ENCODE measurements at regions not wholly inside any gene's neighbourhood (a gene's known extent, or its start where the extent isn't known, plus 50 kb on each side); places are given as distances from the start of the nearest gene placed in this dataset.
"Not testable (repeated sequence)": the region's sequence is repeated elsewhere in the genome, so short reads cannot be mapped to it uniquely, and the experiment has no call there.

GRCh38 chr6:139882977-139883728, 508.7 kb upstream of the CITED2 start:
- in situ Hi-C loops (cut with HindIII; ENCODE audit: low sequenced_read_pairs), result no loop called here
- no peak overlapping the region for H3K4me3 ChIP-seq (ENCODE audit: low read depth, low read length)
- TF ChIP-seq CTCF (IDR thresholded peaks at IDR 0.05; ENCODE audit: low read depth, low read length, missing control alignments), result no peak
- DNase-seq (ENCODE audit: low read depth), result no peak

- no peak for TF ChIP-seq CTCF (IDR thresholded peaks at IDR 0.05; ENCODE audit: low read depth, low read length, missing control alignments)
- no peak for DNase-seq (ENCODE audit: low read depth)
- in situ Hi-C loops (cut with HindIII; ENCODE audit: low sequenced_read_pairs), result no loop called here
- no peak overlapping the region for H3K4me3 ChIP-seq (ENCODE audit: low read depth, low read length)
Measured at GRCh38 chr6:139882234-139882633, 507.8 kb upstream of the CITED2 start.

- in situ Hi-C loops (cut with HindIII; ENCODE audit: low sequenced_read_pairs), result no loop called here
- no peak overlapping the region for H3K4me3 ChIP-seq (ENCODE audit: low read depth, low read length)
- no peak for DNase-seq (ENCODE audit: low read depth)
Measured at GRCh38 chr6:139881728-139882211, 507.3 kb upstream of the CITED2 start.

GRCh38 chr6:139881236-139881635, 506.8 kb upstream of the CITED2 start:
- TF ChIP-seq CTCF (IDR thresholded peaks at IDR 0.05; ENCODE audit: low read depth, low read length, missing control alignments), result no peak
- in situ Hi-C loops (cut with HindIII; ENCODE audit: low sequenced_read_pairs), result no loop called here
- H3K4me3 ChIP-seq (ENCODE audit: low read depth, low read length), result no peak overlapping the region
- DNase-seq (ENCODE audit: low read depth), result no peak

More at GRCh38 chr6:139881728-139882211, 507.3 kb upstream of the CITED2 start:
- TF ChIP-seq CTCF (IDR thresholded peaks at IDR 0.05; ENCODE audit: low read depth, low read length, missing control alignments), result peak; percentile 57

- no peak for TF ChIP-seq CTCF (IDR thresholded peaks at IDR 0.05; ENCODE audit: low read depth, low read length, missing control alignments)
- in situ Hi-C loops (cut with HindIII; ENCODE audit: low sequenced_read_pairs), result no loop called here
- no peak overlapping the region for H3K4me3 ChIP-seq (ENCODE audit: low read depth, low read length)
- no peak for DNase-seq (ENCODE audit: low read depth)
Measured at GRCh38 chr6:139879823-139880356, 505.4 kb upstream of the CITED2 start.

GRCh38 chr6:139879241-139879640, 504.8 kb upstream of the CITED2 start:
- DNase-seq (ENCODE audit: low read depth); in situ Hi-C loops (cut with HindIII; ENCODE audit: low sequenced_read_pairs); H3K4me3 ChIP-seq (ENCODE audit: low read depth, low read length): not testable (repeated sequence)

GRCh38 chr6:139877828-139878405, 503.5 kb upstream of the CITED2 start:
- no peak for DNase-seq (ENCODE audit: low read depth)
- H3K4me3 ChIP-seq (ENCODE audit: low read depth, low read length), result no peak overlapping the region
- in situ Hi-C loops (cut with HindIII; ENCODE audit: low sequenced_read_pairs), result no loop called here
- TF ChIP-seq CTCF (IDR thresholded peaks at IDR 0.05; ENCODE audit: low read depth, low read length, missing control alignments), result no peak
